HepG2 (cell line): ENCODE measurements at regions not wholly inside any gene's neighbourhood (a gene's known extent, or its start where the extent isn't known, plus 50 kb on each side); places are given as distances from the start of the nearest gene placed in this dataset.
A peak's percentile ranks its signal among the peaks of the same experiment; 100 is the strongest.

Experiments used
- ATAC-seq: fragments of 200-7000 bp; cut with Tn5 transposase; 3 replicates; pipeline ENCODE4 v1.9.1; 2020; ENCODE audit warnings: mild to moderate bottlenecking, moderate library complexity
- BruUV-seq: library from RNA; stranded (reverse); fragments of 400-500 nt; replicated peaks from 2 replicates; lab custom pipeline; 2021; lab: Mats Ljungman, UMichigan
- CTCF ChIA-PET: fragments of 300-600 bp; formaldehyde crosslinking; extraction: SDS; loops from one replicate; lab custom pipeline; 2021; ENCODE audit warnings: low total read pairs, inconsistent platforms, low intra/inter-chr PET ratio; lab: Yijun Ruan, JAX
- POLR2A ChIA-PET: fragments of 350-600 bp; sonication (Branson Sonifier 250); formaldehyde crosslinking; loops from one replicate; lab custom pipeline; 2020; ENCODE audit warnings: antibody characterized with exemption, inconsistent platforms; lab: Yijun Ruan, JAX
- DNase-seq: peaks from one replicate; pipeline ENCODE4 v3.0.0-alpha.2; 2015; ENCODE audit warnings: low spot score
- FAIRE-seq: peaks from 3 replicates; lab custom pipeline; 2011; peaks lifted over from hg19 to GRCh38; lab: Jason Lieb, UNC
- H2AFZ ChIP-seq: one replicate; pipeline ENCODE4 v1.6.1; 2011; ENCODE audit warnings: low read length, inconsistent platforms
- H3K27ac ChIP-seq: fragments of 300-600 bp; 3 replicates; pipeline ENCODE4 v1.8.0; 2011; ENCODE audit warnings: mixed run types, mild to moderate bottlenecking, mixed read lengths, low read length, inconsistent platforms; ENCODE audit not compliant: insufficient read depth; ENCODE audit errors: extremely low read length
- H3K27me3 ChIP-seq, 2 experiments: fragments of 200-600 bp in 1 of 2; 2 replicates in 1 of 2; 3 replicates in 1 of 2; pipeline versions ENCODE4 v1.6.0 to v1.8.0; 2011; ENCODE audit warnings: low read length in 2 of 2, mild to moderate bottlenecking in 2 of 2, moderate library complexity in 2 of 2, inconsistent platforms in 1 of 2; ENCODE audit not compliant: insufficient read depth in 2 of 2, control insufficient read depth in 1 of 2
- H3K36me3 ChIP-seq, 2 experiments: fragments of 200-600 bp in 1 of 2; replicated peaks in 1 of 2; 2 replicates in 1 of 2; 3 replicates in 1 of 2; pipeline versions ENCODE4 v1.5.1 to v1.8.0; 2011; ENCODE audit warnings: low read length in 2 of 2, inconsistent platforms in 1 of 2; ENCODE audit not compliant: insufficient read depth in 2 of 2, control insufficient read depth in 1 of 2
- H3K4me1 ChIP-seq: 2 replicates; pipeline ENCODE4 v1.5.1; 2012; ENCODE audit warnings: low read length, inconsistent platforms; ENCODE audit not compliant: insufficient read depth
- H3K4me2 ChIP-seq: 2 replicates; pipeline ENCODE4 v1.6.0; 2011; ENCODE audit warnings: low read depth, low read length, inconsistent platforms
- H3K4me3 ChIP-seq, 3 experiments: fragments of 200-600 bp in 1 of 3; sonication (generic), shearing (Covaris generic) in 1 of 3; replicated peaks in 1 of 3; 2 replicates each; pipeline ENCODE4 v1.5.1; 2011 to 2016; ENCODE audit warnings: low read length in 3 of 3, inconsistent platforms in 2 of 3, low read depth in 2 of 3, mild to moderate bottlenecking in 2 of 3, control low read depth in 1 of 3, mixed read lengths in 1 of 3; ENCODE audit not compliant: insufficient read depth in 1 of 3
- H3K79me2 ChIP-seq: one replicate; pipeline ENCODE4 v1.6.1; 2011; ENCODE audit warnings: low read length, inconsistent platforms; ENCODE audit not compliant: insufficient read depth
- H3K9ac ChIP-seq: 2 replicates; pipeline ENCODE4 v1.6.0; 2011; ENCODE audit warnings: mild to moderate bottlenecking, low read depth, low read length, inconsistent platforms; ENCODE audit not compliant: insufficient read depth
- H3K9me3 ChIP-seq: 2 replicates; pipeline ENCODE4 v1.5.1; 2012; ENCODE audit warnings: mild to moderate bottlenecking, low read length
- H4K20me1 ChIP-seq: 2 replicates; pipeline ENCODE4 v1.6.0; 2011; ENCODE audit warnings: inconsistent platforms, mild to moderate bottlenecking, low read length, moderate library complexity; ENCODE audit not compliant: insufficient read depth
- CTCF ChIP-seq: sonication (generic); formaldehyde crosslinking; IDR thresholded peaks from 2 replicates; pipeline ENCODE4 v1.5.0; 2020; ENCODE audit warnings: mild to moderate bottlenecking, missing genetic modification reagents, moderate library complexity
- E2F5 ChIP-seq: sonication (generic); formaldehyde crosslinking; conservative IDR thresholded peaks from 2 replicates; pipeline ENCODE4 v1.4.0; 2020; ENCODE audit warnings: missing genetic modification reagents
- IRX3 ChIP-seq: sonication (generic); formaldehyde crosslinking; IDR thresholded peaks from 2 replicates; pipeline ENCODE4 v1.8.1; 2023; ENCODE audit warnings: mild to moderate bottlenecking, low read depth, missing genetic modification reagents, borderline replicate concordance
- SMC3 ChIP-seq: IDR thresholded peaks from 2 replicates; pipeline ENCODE4 v1.6.1; 2011; ENCODE audit warnings: low read length, improper control_type of control experiment
- STAG1 ChIP-seq: sonication (generic); formaldehyde crosslinking; IDR thresholded peaks from 2 replicates; pipeline ENCODE4 v1.4.0; 2020; ENCODE audit warnings: missing genetic modification reagents
- TIGD3 ChIP-seq: sonication (generic); formaldehyde crosslinking; IDR thresholded peaks from 2 replicates; pipeline ENCODE4 v1.5.1; 2020; ENCODE audit warnings: mild to moderate bottlenecking, missing genetic modification reagents, borderline replicate concordance
- ZMYM3 ChIP-seq: sonication (generic); formaldehyde crosslinking; IDR thresholded peaks from 2 replicates; pipeline ENCODE4 v1.5.1; 2020; ENCODE audit warnings: mild to moderate bottlenecking, missing genetic modification reagents
- WGBS: methylation state at CpG from one replicate; pipeline ENCODE4 v1.1.6; 2017; ENCODE audit warnings: low lambda C conversion rate; 5-methylcytosine and 5-hydroxymethylcytosine counted together
- in situ Hi-C: cut with HindIII; loops from 2 replicates; pipeline ENCODE4 v1.10.0; 2017; ENCODE audit warnings: low pct_unique_long_range_greater_than_20kb; ENCODE audit not compliant: extremely low pct_ligation_motif_present
- intact Hi-C: fragments of 100-400 bp; cut with micrococcal nuclease; formaldehyde crosslinking; loops from one replicate; pipeline ENCODE4 v1.10.0; 2022; ENCODE audit not compliant: unreplicated experiment

- TF ChIP-seq IRX3 (CRISPR knock-in tag) = no peak
Observed at GRCh38 chr7:119197172-119197876, 972.8 kb downstream of the ANKRD7 start (continued).

- under 1% methylated on average over 6 of the region's 8 CpGs for WGBS
- in situ Hi-C loops = loop anchor here (25.0 kb wide), 1 partner anchor 836 kb away; no protein-coding TSS in a partner anchor
- H3K27ac ChIP-seq = no peak overlapping the region
- peak; percentile 59 for FAIRE-seq
- H3K4me1 ChIP-seq = no peaks in the 10 kb centered on the region
- no peaks in the 10 kb centered on the region for H4K20me1 ChIP-seq
- no peaks in the 10 kb centered on the region for H3K79me2 ChIP-seq
- intact Hi-C loops = loop anchor here (5.0 kb wide), 2 partner anchors 281 to 846 kb away; no protein-coding TSS in a partner anchor
- no peaks in the 10 kb centered on the region for H3K9me3 ChIP-seq
- TF ChIP-seq SMC3 = peak; percentile 60
- TF ChIP-seq CTCF (CRISPR knock-in tag) = peak; percentile 68
- TF ChIP-seq STAG1 (CRISPR knock-in tag) = peak; percentile 46
- no peak for TF ChIP-seq TIGD3 (CRISPR knock-in tag)
- no peak for TF ChIP-seq ZMYM3 (CRISPR knock-in tag)
- no peak for TF ChIP-seq E2F5 (CRISPR knock-in tag)
- H3K4me2 ChIP-seq = no peak overlapping the region
- no peak overlapping the region for H2AFZ ChIP-seq
- no peak overlapping the region for H3K9ac ChIP-seq
- H3K36me3 ChIP-seq = no peaks in the 10 kb centered on the region
- ChIA-PET CTCF (interaction anchor here (1.2 to 1.9 kb wide), 2 partner anchors 279 to 845 kb away, joined by 5 to 8 read pairs; no protein-coding TSS in a partner anchor), POLR2A (no interaction called here)
- no peaks in the 10 kb centered on the region for H3K27me3 ChIP-seq
- ATAC-seq = peak; percentile 93
- DNase-seq = peak; percentile 41
- no TSS peak for BruUV-seq
- no peak overlapping the region for H3K4me3 ChIP-seq
Observed at GRCh38 chr7:119197877-119198527, 973.5 kb downstream of the ANKRD7 start.
